Esophagus squamous epithelium (tissue), 4 donors: ENCODE measurements at regions not wholly inside any gene's neighbourhood (a gene's known extent, or its start where the extent isn't known, plus 50 kb on each side); places are given as distances from the start of the nearest gene placed in this dataset.

Source experiments
- CTCF ChIP-seq, 6 experiments: fragments of 450-650 bp in 4 of 6; fragments of 200-600 bp in 2 of 6; sonication (generic) in 2 of 6; IDR thresholded peaks; one replicate each; pipeline ENCODE4 v1.5.1; 2016 to 2019; ENCODE audit warnings: antibody characterized with exemption in 6 of 6, mild to moderate bottlenecking in 4 of 6, moderate library complexity in 4 of 6
- POLR2A ChIP-seq, 4 donors: fragments of 450-650 bp; IDR thresholded peaks; one replicate each; pipeline ENCODE4 v1.6.1; 2017; ENCODE audit warnings: antibody characterized with exemption in 4 of 4, mild to moderate bottlenecking in 4 of 4, moderate library complexity in 3 of 4

GRCh38 chr9:75775966-75776691 is 114.3 kb upstream of the PCSK5 start:
- TF ChIP-seq CTCF (IDR thresholded peaks at IDR 0.05) (no peak), POLR2A (IDR thresholded peaks at IDR 0.05) (no peak)
